BLaER1 treated with 17β-estradiol and CSF1 and Interleukin-3, amounts not matched to agents 10 nM and 100 nM (cell line): ENCODE measurements at regions not wholly inside any gene's neighbourhood (a gene's known extent, or its start where the extent isn't known, plus 50 kb on each side); places are given as distances from the start of the nearest gene placed in this dataset.

Experiments used
- H3K27ac ChIP-seq, 11 experiments: shearing (Covaris generic); formaldehyde crosslinking; 2 replicates each; pipeline ENCODE4 v1.8.1; 2022
- H3K27me3 ChIP-seq, 11 experiments: shearing (Covaris generic); formaldehyde crosslinking; 2 replicates each; pipeline ENCODE4 v1.8.1; 2022
- H3K36me3 ChIP-seq, 11 experiments: shearing (Covaris generic); formaldehyde crosslinking; 2 replicates each; pipeline ENCODE4 v1.8.1; 2022
- H3K4me1 ChIP-seq, 10 experiments: shearing (Covaris generic); formaldehyde crosslinking; 2 replicates each; pipeline ENCODE4 v1.8.1; 2022
- H3K4me2 ChIP-seq, 11 experiments: shearing (Covaris generic); formaldehyde crosslinking; 2 replicates each; pipeline ENCODE4 v1.8.1; 2022
- H3K4me3 ChIP-seq, 10 experiments: shearing (Covaris generic); formaldehyde crosslinking; 2 replicates each; pipeline ENCODE4 v1.8.1; 2022
- H3K9ac ChIP-seq, 11 experiments: shearing (Covaris generic); formaldehyde crosslinking; 2 replicates each; pipeline ENCODE4 v1.8.1; 2022
- H3K9me3 ChIP-seq, 11 experiments: shearing (Covaris generic); formaldehyde crosslinking; replicated peaks in 1 of 11; 2 replicates each; pipeline ENCODE4 v1.8.1; 2022
- H4K20me1 ChIP-seq, 11 experiments: shearing (Covaris generic); formaldehyde crosslinking; 2 replicates each; pipeline ENCODE4 v1.8.1; 2022
- Cebpa-rat ChIP-seq, 11 experiments: shearing (Covaris generic); IDR thresholded peaks; 2 replicates each; pipeline ENCODE4 v1.8.1; 2022

DNA sequence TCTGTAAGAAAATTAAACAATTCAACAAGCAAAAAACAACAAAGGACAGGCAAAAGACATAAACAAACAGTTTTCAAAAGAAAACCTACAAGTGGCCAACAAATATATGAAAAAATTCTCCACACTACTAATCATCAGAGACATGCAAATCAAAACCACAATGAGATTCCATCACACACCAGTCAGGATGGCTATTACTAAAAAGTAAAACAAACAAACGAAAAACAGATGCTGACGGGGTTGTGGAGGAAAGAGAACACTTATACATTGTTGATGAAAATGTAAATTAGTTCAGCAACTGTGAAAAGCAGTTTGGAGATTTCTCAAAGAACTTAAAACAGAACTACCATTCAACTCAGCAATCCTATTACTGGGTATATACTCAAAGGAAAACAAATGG, 537.6 kb downstream of the HDGFL1 start:
- Histone ChIP-seq H3K9me3 (peaks cover 0 to 10% (median 0%) of the 10 kb centered on the region in 11 experiments; a peak in 3 of 22 replicates), H3K4me1 (no peaks in the 10 kb centered on the region), H3K4me2 (no peak overlapping the region), H4K20me1 (no peaks in the 10 kb centered on the region), H3K4me3 (no peak overlapping the region), H3K36me3 (no peaks in the 10 kb centered on the region), H3K9ac (no peak overlapping the region), H3K27ac (no peak overlapping the region), H3K27me3 (no peaks in the 10 kb centered on the region)
- TF ChIP-seq Cebpa-rat (IDR thresholded peaks at IDR 0.05), result no peak

DNA sequence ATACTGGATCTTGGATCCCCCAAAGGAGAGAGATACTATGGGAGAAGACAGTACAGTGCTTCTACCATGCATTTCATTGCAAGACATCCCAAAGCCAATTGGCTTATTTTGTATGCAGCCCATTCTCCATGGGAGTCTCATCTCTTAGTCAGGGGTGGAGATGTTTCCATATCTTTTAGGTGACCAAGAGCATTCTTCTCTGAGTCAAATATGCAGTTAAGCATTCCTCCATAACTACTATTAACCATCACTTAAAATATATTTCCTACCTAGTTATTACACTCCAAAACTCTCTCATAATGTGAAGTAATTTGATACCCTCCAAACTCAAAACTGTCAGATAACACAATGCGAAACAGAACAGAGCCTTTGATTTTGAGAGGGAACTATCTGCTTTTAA, 542.6 kb downstream of the HDGFL1 start:
- Histone ChIP-seq H3K27me3 (no peaks in the 10 kb centered on the region), H3K36me3 (no peaks in the 10 kb centered on the region), H3K9me3 (peaks cover 20 to 41% (median 31%) of the 10 kb centered on the region in 11 experiments), H3K27ac (no peak overlapping the region), H4K20me1 (no peaks in the 10 kb centered on the region), H3K4me1 (no peaks in the 10 kb centered on the region), H3K4me3 (no peak overlapping the region), H3K9ac (no peak overlapping the region), H3K4me2 (no peak overlapping the region)
- TF ChIP-seq Cebpa-rat (IDR thresholded peaks at IDR 0.05), result no peak

DNA sequence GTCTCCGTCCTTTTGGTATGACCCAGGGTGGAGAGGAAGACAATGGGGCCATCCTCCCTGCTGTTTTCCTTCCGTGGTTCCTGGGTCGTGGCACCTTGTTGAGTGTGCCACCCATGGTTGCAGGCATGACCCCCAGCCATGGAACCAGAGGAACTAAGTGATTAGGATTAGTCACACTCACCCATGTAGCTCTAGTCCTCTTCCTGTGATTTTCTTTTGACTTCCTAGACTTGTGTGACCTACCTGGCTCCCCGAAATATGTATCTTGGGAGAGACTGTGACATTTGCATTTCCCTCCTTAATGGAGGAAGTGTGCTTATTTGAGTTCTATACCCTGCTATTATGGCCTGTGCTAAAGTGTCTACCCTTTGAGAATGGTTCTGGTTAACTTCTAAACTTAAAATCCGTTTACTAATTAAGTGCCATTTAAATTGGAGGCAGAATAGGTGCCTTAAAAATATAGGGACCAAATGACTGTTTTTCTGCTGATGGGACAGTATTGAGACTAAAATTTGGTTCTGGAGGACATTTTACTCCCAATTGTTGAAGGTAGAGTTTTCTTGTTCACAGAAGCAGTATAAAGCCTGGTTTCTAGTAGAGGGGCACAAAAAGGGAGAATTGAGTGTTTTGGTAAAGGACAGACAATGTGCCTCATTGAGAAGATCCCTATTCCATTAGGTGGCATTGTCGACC, 545.6 kb downstream of the HDGFL1 start:
- H3K27me3 ChIP-seq, result no peaks in the 10 kb centered on the region
- no peak overlapping the region for H3K9ac ChIP-seq
- no peak overlapping the region for H3K27ac ChIP-seq
- no peak for TF ChIP-seq Cebpa-rat (IDR thresholded peaks at IDR 0.05)
- H3K4me3 ChIP-seq, result no peak overlapping the region
- H3K4me2 ChIP-seq, result no peak overlapping the region
- H4K20me1 ChIP-seq, result no peaks in the 10 kb centered on the region
- H3K36me3 ChIP-seq, result no peaks in the 10 kb centered on the region
- H3K4me1 ChIP-seq, result no peaks in the 10 kb centered on the region
- peaks cover 20 to 39% (median 28%) of the 10 kb centered on the region in 11 experiments for H3K9me3 ChIP-seq

DNA sequence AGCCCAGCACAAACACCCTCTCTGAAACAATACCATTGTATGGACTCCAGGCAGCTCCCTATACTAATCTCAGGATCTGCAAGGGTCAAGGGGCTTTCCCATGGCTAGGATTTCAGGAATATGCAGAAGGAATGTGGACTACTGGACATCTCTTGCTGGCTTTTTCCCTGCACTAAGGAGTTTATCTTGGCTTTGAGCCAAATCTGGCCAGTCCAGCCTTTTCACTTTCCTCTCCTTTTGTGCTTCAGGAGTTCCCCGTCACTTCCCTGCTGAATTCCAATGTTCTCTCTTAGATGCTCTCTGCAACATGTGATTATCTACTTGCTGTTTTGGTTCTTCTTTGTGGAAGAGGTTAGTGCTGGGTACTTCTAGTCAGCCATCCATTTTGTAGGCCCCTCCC, 568.2 kb downstream of the HDGFL1 start:
- no peaks in the 10 kb centered on the region for H3K36me3 ChIP-seq
- no peaks in the 10 kb centered on the region for H4K20me1 ChIP-seq
- H3K4me3 ChIP-seq, result no peak overlapping the region
- H3K27me3 ChIP-seq, result no peaks in the 10 kb centered on the region
- H3K4me2 ChIP-seq, result no peak overlapping the region
- no peak overlapping the region for H3K27ac ChIP-seq
- H3K4me1 ChIP-seq, result no peaks in the 10 kb centered on the region
- H3K9ac ChIP-seq, result no peak overlapping the region
- TF ChIP-seq Cebpa-rat (IDR thresholded peaks at IDR 0.05), result no peak
- H3K9me3 ChIP-seq, result peaks cover 11 to 25% (median 16%) of the 10 kb centered on the region in 11 experiments; a peak in 20 of 22 replicates

DNA sequence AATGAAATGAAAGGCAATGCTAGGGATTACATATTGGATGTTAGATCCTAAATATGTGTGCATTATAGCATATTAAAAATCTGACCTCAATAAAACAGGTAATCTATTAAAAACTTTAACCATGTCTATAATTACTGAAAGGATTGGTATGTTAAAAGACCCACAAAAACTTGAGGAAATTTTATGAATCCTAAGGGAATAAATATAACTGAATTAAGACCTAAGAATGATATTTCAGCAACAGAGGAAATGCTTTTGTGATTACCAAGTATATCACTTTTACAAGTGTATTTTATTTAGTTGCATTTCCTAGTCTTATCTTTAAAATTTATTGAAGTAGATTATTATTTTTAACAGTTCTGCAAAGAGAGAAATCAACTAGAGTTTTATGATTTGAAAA, 571.5 kb downstream of the HDGFL1 start:
- Histone ChIP-seq H3K4me1 (no peaks in the 10 kb centered on the region), H3K4me2 (no peak overlapping the region), H3K36me3 (no peaks in the 10 kb centered on the region), H3K9me3 (peaks cover 11 to 17% (median 13%) of the 10 kb centered on the region in 11 experiments; a peak in 20 of 22 replicates), H3K27me3 (no peaks in the 10 kb centered on the region), H3K4me3 (no peak overlapping the region), H3K27ac (no peak overlapping the region), H4K20me1 (no peaks in the 10 kb centered on the region), H3K9ac (no peak overlapping the region)
- TF ChIP-seq Cebpa-rat (IDR thresholded peaks at IDR 0.05), result no peak

DNA sequence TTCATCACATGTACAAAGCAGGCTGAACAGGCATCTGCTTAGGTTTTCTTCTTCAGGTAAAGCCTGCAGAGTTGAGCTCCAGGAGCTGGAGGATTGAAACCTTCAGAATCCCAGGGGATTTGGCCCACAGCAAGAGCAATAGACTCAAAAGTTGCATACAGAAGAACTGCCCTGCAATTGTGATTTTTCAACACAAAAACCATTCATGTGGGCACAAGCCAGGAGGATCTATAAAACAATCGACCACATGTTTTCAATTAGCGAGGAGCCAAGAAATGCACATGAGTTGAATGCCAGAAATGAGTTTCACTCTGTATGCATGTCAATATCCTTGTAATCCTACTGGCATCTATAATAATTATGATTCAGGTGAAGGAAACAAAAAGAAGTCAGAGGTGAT, 576.4 kb downstream of the HDGFL1 start:
- no peaks in the 10 kb centered on the region for H3K27me3 ChIP-seq
- H3K9me3 ChIP-seq, result no peaks in the 10 kb centered on the region
- no peaks in the 10 kb centered on the region for H3K36me3 ChIP-seq
- no peak overlapping the region for H3K27ac ChIP-seq
- no peak overlapping the region for H3K4me3 ChIP-seq
- H3K9ac ChIP-seq, result no peak overlapping the region
- H3K4me1 ChIP-seq, result no peaks in the 10 kb centered on the region
- no peak for TF ChIP-seq Cebpa-rat (IDR thresholded peaks at IDR 0.05)
- H4K20me1 ChIP-seq, result no peaks in the 10 kb centered on the region
- no peak overlapping the region for H3K4me2 ChIP-seq

DNA sequence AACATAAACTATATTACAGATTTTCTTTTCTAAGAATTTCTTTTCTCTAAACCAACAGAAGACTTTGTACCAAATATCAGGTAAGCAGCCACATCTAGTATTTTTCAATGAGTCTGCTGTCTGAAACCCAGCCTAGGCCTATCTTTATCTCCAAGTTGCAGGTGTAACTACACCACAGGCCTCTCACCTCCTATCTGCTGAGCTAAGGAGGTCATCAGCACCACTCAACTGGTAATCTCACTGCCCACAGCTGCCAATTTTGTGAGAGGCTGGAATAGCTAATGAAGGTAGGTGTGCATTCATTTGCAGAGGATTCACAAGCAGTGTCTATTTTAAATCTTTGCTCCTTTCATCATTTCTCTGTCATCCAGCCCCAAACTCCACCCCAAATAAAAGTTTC, 584.8 kb downstream of the HDGFL1 start:
- Histone ChIP-seq H3K4me2 (no peak overlapping the region), H3K9me3 (peaks cover 0 to 11% (median 0%) of the 10 kb centered on the region in 11 experiments; a peak in 3 of 22 replicates), H3K4me1 (no peaks in the 10 kb centered on the region), H3K27me3 (no peaks in the 10 kb centered on the region), H3K4me3 (no peak overlapping the region), H3K36me3 (no peaks in the 10 kb centered on the region), H3K27ac (no peak overlapping the region), H3K9ac (no peak overlapping the region), H4K20me1 (no peaks in the 10 kb centered on the region)
- no peak for TF ChIP-seq Cebpa-rat (IDR thresholded peaks at IDR 0.05)

DNA sequence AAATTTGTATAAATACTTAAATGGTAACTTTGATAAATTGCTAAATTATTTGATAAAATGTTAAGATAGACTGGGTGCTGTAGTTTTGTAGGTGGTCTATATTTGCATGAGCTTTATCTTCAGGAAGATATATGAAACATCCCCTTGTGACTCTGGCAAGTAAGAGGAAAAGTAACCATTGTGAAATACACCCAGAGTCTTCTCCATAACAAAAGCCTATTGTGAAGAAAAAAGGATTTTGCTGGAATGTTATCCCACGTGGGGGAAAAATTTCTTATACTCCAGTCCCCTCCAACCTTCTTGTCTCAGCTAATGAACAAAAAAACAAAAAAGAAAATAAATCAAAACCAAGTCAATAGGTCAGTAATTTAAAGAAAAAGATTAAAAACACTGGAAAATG, 600.7 kb downstream of the HDGFL1 start:
- no peak overlapping the region for H3K4me2 ChIP-seq
- no peaks in the 10 kb centered on the region for H4K20me1 ChIP-seq
- TF ChIP-seq Cebpa-rat (IDR thresholded peaks at IDR 0.05), result no peak
- H3K36me3 ChIP-seq, result no peaks in the 10 kb centered on the region
- no peak overlapping the region for H3K9ac ChIP-seq
- H3K27me3 ChIP-seq, result no peaks in the 10 kb centered on the region
- peaks cover 0 to 10% (median 6%) of the 10 kb centered on the region in 11 experiments; a peak in 6 of 22 replicates for H3K9me3 ChIP-seq
- peaks cover 0 to 10% (median 5%) of the 10 kb centered on the region in 10 experiments; a peak in 12 of 20 replicates for H3K4me1 ChIP-seq
- H3K4me3 ChIP-seq, result no peak overlapping the region
- H3K27ac ChIP-seq, result no peak overlapping the region

DNA sequence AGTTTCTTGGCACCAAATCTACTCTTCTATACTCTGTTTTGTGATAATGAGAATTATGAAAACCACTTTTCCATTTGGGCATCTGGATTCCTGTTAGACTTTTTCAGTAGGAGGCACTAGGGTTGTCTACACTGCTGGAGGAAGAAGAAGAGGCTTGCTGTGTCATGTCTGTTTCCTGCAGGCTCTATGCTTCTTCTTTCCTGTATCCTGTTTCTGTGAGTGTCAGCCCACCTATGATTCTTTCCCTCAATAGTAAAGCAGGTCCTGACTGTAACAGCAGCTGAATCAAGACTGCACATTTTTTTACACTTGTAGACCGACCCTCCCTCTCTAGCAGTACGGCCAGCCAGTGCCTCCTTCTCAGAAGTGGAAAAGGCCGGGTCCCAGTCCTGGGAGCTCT, 603.9 kb downstream of the HDGFL1 start:
- peak overlapping the region in 2 of 11 experiments; percentile 3 to 9; a peak in 1 of 22 replicates for H3K9ac ChIP-seq
- no peaks in the 10 kb centered on the region for H3K36me3 ChIP-seq
- TF ChIP-seq Cebpa-rat (IDR thresholded peaks at IDR 0.05), result no peak
- H3K4me2 ChIP-seq, result peak overlapping the region in 6 of 11 experiments; percentile 22 to 76 (median 55); a peak in 13 of 22 replicates
- no peaks in the 10 kb centered on the region for H3K27me3 ChIP-seq
- no peak overlapping the region for H3K4me3 ChIP-seq
- H3K4me1 ChIP-seq, result peaks cover 0 to 10% (median 5%) of the 10 kb centered on the region in 10 experiments; a peak in 12 of 20 replicates
- peaks cover 0 to 5% (median 3%) of the 10 kb centered on the region in 11 experiments; a peak in 5 of 22 replicates for H3K9me3 ChIP-seq
- H4K20me1 ChIP-seq, result no peaks in the 10 kb centered on the region
- peak overlapping the region in 5 of 11 experiments; percentile 2 to 56 (median 32); a peak in 4 of 22 replicates for H3K27ac ChIP-seq
